NOMO-1 treated with dmso at 0.1 percent for 144 hours (cell line): ENCODE measurements at regions not wholly inside any gene's neighbourhood (a gene's known extent, or its start where the extent isn't known, plus 50 kb on each side); places are given as distances from the start of the nearest gene placed in this dataset.
"Not testable (repeated sequence)": the region's sequence is repeated elsewhere in the genome, so short reads cannot be mapped to it uniquely, and the experiment has no call there.

Experiments used
- DNase-seq: peaks from one replicate; lab custom pipeline; 2025; ENCODE audit not compliant: unreplicated experiment; lab: John Stamatoyannopoulos, UW

GRCh38 chr19:30686826-30687566 lies 314.8 kb downstream of the ZNF536 start:
- DNase-seq: no peak

GRCh38 chr19:30686176-30686820 lies 314.1 kb downstream of the ZNF536 start:
- no peak for DNase-seq

GRCh38 chr19:30685426-30686000 lies 313.3 kb downstream of the ZNF536 start:
- no peak for DNase-seq

GRCh38 chr19:30684613-30685012 lies 312.4 kb downstream of the ZNF536 start:
- no peak for DNase-seq

- DNase-seq: no peak
Observed at GRCh38 chr19:30682999-30683536, 310.9 kb downstream of the ZNF536 start.

- DNase-seq: no peak
Observed at GRCh38 chr19:30682146-30682998, 310.2 kb downstream of the ZNF536 start.

- DNase-seq: no peak
Observed at GRCh38 chr19:30681162-30682100, 309.2 kb downstream of the ZNF536 start.

- not testable (repeated sequence) for DNase-seq
Observed at GRCh38 chr19:30680399-30680798, 308.2 kb downstream of the ZNF536 start.

GRCh38 chr19:30679789-30680188 lies 307.6 kb downstream of the ZNF536 start:
- no peak for DNase-seq

- no peak for DNase-seq
Observed at GRCh38 chr19:30679153-30679702, 307.0 kb downstream of the ZNF536 start.

GRCh38 chr19:30678168-30678567 lies 306.0 kb downstream of the ZNF536 start:
- no peak for DNase-seq

GRCh38 chr19:30677702-30678101 lies 305.5 kb downstream of the ZNF536 start:
- no peak for DNase-seq

- no peak for DNase-seq
Observed at GRCh38 chr19:30676990-30677679, 305.0 kb downstream of the ZNF536 start.

GRCh38 chr19:30675086-30675485 lies 302.9 kb downstream of the ZNF536 start:
- no peak for DNase-seq

GRCh38 chr19:30674656-30675055 lies 302.5 kb downstream of the ZNF536 start:
- no peak for DNase-seq

GRCh38 chr19:30673336-30673735 lies 301.2 kb downstream of the ZNF536 start:
- no peak for DNase-seq

- DNase-seq: no peak
Observed at GRCh38 chr19:30672926-30673325, 300.7 kb downstream of the ZNF536 start.

GRCh38 chr19:30671622-30672051 lies 299.5 kb downstream of the ZNF536 start:
- no peak for DNase-seq

GRCh38 chr19:30671367-30671619 lies 299.1 kb downstream of the ZNF536 start:
- no peak for DNase-seq
